ENCODE measurements at regions not wholly inside any gene's neighbourhood (a gene's known extent, or its start where the extent isn't known, plus 50 kb on each side); places are given as distances from the start of the nearest gene placed in this dataset.

DNA sequence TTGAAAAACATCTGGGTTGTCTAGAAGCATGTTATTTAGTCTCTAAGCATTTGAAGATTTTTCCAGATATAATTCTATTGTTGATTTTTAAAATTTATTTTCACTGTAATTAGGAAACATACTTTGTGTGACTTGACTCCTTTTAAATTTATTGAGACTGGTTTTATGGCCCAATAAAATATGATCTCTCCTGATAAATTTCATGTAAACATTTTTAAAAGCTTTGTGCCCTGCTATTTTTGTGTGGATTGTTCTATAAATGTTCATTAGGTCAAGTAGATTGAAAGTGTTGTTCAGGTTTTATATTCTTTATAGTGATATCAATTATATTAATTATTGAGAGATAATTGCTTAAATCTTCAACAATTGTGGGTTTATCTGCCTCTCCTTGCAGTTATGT, 105.4 kb downstream of the RFX6 start:
- no peaks in the 10 kb centered on the region for H3K27me3 Mint-ChIP-seq
- peaks cover 1% of the 10 kb centered on the region for H3K36me3 Mint-ChIP-seq (ENCODE audit: insufficient read depth)
- peaks cover 10% of the 10 kb centered on the region for H3K9me3 Mint-ChIP-seq (ENCODE audit: low read depth)
- H3K27ac Mint-ChIP-seq = no peak overlapping the region
- TF ChIP-seq, protein P1, sequence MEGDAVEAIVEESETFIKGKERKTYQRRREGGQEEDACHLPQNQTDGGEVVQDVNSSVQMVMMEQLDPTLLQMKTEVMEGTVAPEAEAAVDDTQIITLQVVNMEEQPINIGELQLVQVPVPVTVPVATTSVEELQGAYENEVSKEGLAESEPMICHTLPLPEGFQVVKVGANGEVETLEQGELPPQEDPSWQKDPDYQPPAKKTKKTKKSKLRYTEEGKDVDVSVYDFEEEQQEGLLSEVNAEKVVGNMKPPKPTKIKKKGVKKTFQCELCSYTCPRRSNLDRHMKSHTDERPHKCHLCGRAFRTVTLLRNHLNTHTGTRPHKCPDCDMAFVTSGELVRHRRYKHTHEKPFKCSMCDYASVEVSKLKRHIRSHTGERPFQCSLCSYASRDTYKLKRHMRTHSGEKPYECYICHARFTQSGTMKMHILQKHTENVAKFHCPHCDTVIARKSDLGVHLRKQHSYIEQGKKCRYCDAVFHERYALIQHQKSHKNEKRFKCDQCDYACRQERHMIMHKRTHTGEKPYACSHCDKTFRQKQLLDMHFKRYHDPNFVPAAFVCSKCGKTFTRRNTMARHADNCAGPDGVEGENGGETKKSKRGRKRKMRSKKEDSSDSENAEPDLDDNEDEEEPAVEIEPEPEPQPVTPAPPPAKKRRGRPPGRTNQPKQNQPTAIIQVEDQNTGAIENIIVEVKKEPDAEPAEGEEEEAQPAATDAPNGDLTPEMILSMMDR (IDR thresholded peaks at IDR 0.05; ENCODE audit: unreplicated experiment) = no peak
- no peaks in the 10 kb centered on the region for H3K4me1 Mint-ChIP-seq (ENCODE audit: low read depth)
- DNase-seq (ENCODE audit: low spot score, unreplicated experiment) = no peak
- H3K4me3 Mint-ChIP-seq (ENCODE audit: low read depth) = no peak overlapping the region

DNA sequence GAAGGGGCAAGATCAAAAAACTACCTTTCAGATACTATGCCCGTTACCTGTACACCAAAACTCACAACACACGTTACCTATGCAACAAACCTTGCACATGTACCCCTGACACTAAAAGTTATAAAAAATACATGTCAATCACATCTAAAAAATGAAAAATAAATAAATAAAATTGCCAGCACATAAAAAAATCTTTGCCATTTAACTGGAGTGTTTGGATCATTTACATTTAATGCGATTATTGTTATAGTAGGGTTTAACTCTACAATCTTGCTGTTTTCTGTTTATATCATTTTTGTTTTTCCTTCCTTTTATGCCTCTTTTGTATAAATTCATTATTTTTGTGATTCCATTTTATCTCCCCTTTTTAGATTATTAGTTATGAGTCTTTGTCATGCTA, 106.3 kb downstream of the RFX6 start:
- Mint-ChIP-seq H3K36me3 (ENCODE audit: insufficient read depth) (peaks cover 1% of the 10 kb centered on the region), H3K27me3 (no peaks in the 10 kb centered on the region), H3K4me3 (ENCODE audit: low read depth) (no peak overlapping the region), H3K9me3 (ENCODE audit: low read depth) (peaks cover 10% of the 10 kb centered on the region), H3K27ac (no peak overlapping the region), H3K4me1 (ENCODE audit: low read depth) (no peaks in the 10 kb centered on the region)
- DNase-seq (ENCODE audit: low spot score, unreplicated experiment) = no peak
- TF ChIP-seq, protein P1 (IDR thresholded peaks at IDR 0.05; ENCODE audit: unreplicated experiment) = no peak

DNA sequence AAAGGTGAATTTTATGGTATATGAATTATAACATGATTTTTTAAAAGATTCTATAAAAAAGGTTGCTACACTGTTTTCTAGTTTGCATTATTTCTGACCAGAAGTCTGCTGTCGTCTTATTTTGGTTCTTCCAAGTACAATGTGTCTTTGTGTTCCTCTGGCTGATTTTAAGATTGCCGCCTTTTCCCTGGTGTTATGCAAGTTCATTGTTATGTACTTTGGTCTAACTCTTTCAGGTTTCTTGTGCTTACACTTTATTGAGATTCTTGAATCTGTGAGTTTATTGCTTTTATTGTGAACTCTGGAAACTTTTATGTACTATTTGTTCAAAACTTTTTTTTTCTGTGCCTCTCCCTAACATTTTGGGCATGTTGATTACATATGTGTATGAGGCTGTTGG, 109.8 kb downstream of the RFX6 start:
- no peaks in the 10 kb centered on the region for H3K4me1 Mint-ChIP-seq (ENCODE audit: low read depth)
- peaks cover 1% of the 10 kb centered on the region for H3K36me3 Mint-ChIP-seq (ENCODE audit: insufficient read depth)
- no peak for DNase-seq (ENCODE audit: low spot score, unreplicated experiment)
- no peaks in the 10 kb centered on the region for H3K27me3 Mint-ChIP-seq
- TF ChIP-seq, protein P1 (IDR thresholded peaks at IDR 0.05; ENCODE audit: unreplicated experiment) = no peak
- H3K27ac Mint-ChIP-seq = no peak overlapping the region
- peaks cover 10% of the 10 kb centered on the region for H3K9me3 Mint-ChIP-seq (ENCODE audit: low read depth)
- H3K4me3 Mint-ChIP-seq (ENCODE audit: low read depth) = no peak overlapping the region

DNA sequence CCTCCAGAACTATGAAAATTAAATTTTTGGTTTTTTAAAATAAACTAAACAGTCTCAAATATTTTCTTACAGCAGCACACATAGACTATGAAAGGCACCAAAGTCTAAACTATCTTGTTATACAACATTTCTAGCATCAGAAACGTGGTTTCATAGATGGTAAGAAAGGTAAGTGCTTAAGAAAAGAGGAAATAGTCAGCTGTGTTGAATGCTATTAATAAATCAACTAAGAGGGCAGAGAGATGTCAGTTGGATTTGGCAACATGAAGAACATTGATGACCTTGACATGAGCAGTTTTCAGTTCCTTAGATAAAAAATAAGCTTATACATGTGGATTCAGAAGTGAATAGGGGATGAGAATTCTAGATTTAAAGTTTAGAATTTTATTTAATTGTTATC, 113.6 kb downstream of the RFX6 start:
- H3K36me3 Mint-ChIP-seq (ENCODE audit: insufficient read depth) = no peaks in the 10 kb centered on the region
- peaks cover 6% of the 10 kb centered on the region for H3K9me3 Mint-ChIP-seq (ENCODE audit: low read depth)
- TF ChIP-seq, protein P1 (IDR thresholded peaks at IDR 0.05; ENCODE audit: unreplicated experiment) = no peak
- H3K27me3 Mint-ChIP-seq = no peaks in the 10 kb centered on the region
- no peak overlapping the region for H3K27ac Mint-ChIP-seq
- H3K4me3 Mint-ChIP-seq (ENCODE audit: low read depth) = no peak overlapping the region
- no peak for DNase-seq (ENCODE audit: low spot score, unreplicated experiment)
- H3K4me1 Mint-ChIP-seq (ENCODE audit: low read depth) = no peaks in the 10 kb centered on the region

DNA sequence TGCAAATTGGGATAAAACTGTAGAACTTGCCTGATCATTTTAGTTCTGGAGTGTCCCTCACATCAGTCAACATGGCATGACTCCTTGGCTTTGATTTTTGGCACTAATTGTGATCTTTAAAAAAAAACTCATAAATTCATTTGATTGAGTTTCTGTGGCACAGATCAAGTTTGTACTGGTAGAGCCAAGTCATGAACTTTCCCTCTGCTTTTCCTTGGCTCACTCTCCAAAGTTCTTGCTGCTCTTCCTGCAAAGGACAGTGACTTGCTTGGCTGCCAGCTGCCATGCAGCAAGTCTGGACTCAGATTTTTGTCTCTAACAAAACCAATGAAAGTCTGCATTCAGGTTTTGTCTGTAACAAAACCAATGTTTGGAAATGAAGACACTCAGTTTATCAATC, 115.5 kb downstream of the RFX6 start:
- no peak for DNase-seq (ENCODE audit: low spot score, unreplicated experiment)
- TF ChIP-seq, protein P1 (IDR thresholded peaks at IDR 0.05; ENCODE audit: unreplicated experiment) = no peak
- Mint-ChIP-seq H3K9me3 (ENCODE audit: low read depth) (peaks cover 6% of the 10 kb centered on the region), H3K27ac (no peak overlapping the region), H3K36me3 (ENCODE audit: insufficient read depth) (no peaks in the 10 kb centered on the region), H3K4me3 (ENCODE audit: low read depth) (no peak overlapping the region), H3K27me3 (no peaks in the 10 kb centered on the region), H3K4me1 (ENCODE audit: low read depth) (peaks cover 4% of the 10 kb centered on the region)

Data from progenitor cell of endocrine pancreas (in vitro differentiated cells).